ENCODE measurements at regions not wholly inside any gene's neighbourhood (a gene's known extent, or its start where the extent isn't known, plus 50 kb on each side); places are given as distances from the start of the nearest gene placed in this dataset.

DNA sequence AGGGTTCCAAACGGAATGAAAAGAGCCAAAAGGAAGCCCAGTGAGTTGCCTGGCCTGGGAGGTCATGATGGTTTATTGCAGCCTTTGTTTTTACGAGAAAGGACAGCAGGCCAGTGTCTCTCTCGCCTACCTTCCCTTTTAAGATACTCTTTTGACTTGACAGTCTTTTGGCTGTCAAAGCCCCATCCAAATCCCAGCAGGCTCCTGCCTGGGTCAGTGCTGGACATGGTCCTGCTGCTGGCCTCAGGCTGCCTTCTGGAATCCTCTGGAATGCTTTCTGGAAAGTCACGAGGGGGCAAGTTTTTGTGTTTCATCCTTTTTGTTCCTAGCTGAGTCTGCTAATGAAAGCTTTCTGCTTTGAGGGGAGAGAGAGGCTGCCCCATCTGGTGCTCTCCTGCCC lies 444.8 kb downstream of the OLFM4 start:
- TF ChIP-seq, protein P1, sequence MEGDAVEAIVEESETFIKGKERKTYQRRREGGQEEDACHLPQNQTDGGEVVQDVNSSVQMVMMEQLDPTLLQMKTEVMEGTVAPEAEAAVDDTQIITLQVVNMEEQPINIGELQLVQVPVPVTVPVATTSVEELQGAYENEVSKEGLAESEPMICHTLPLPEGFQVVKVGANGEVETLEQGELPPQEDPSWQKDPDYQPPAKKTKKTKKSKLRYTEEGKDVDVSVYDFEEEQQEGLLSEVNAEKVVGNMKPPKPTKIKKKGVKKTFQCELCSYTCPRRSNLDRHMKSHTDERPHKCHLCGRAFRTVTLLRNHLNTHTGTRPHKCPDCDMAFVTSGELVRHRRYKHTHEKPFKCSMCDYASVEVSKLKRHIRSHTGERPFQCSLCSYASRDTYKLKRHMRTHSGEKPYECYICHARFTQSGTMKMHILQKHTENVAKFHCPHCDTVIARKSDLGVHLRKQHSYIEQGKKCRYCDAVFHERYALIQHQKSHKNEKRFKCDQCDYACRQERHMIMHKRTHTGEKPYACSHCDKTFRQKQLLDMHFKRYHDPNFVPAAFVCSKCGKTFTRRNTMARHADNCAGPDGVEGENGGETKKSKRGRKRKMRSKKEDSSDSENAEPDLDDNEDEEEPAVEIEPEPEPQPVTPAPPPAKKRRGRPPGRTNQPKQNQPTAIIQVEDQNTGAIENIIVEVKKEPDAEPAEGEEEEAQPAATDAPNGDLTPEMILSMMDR (IDR thresholded peaks at IDR 0.05): no peak
- no peak for TF ChIP-seq EP300 (IDR thresholded peaks at IDR 0.05)
- no peak for TF ChIP-seq POLR2A (IDR thresholded peaks at IDR 0.05)

Data from ovary (tissue), 3 donors.